Activated T-helper 2 cell treated with anti-CD3 and anti-CD28 coated beads, Interferon-gamma antibody, Interleukin-2, Interleukin-4, amounts not matched to agents 10 μg/mL and 5 μg/mL and 100 μg/mL, durations not matched to agents 14 hours and 24 hours and 36 hours (primary cell): ENCODE measurements at regions not wholly inside any gene's neighbourhood (a gene's known extent, or its start where the extent isn't known, plus 50 kb on each side); places are given as distances from the start of the nearest gene placed in this dataset.
A peak's percentile ranks its signal among the peaks of the same experiment; 100 is the strongest.

Source experiments
- DNase-seq: peaks from one replicate; pipeline ENCODE4 v3.0.0; 2021; ENCODE audit warnings: low spot score
- H3K27ac Mint-ChIP-seq: one replicate; pipeline ENCODE4 v1.8.0; 2021; ENCODE audit warnings: mixed read lengths
- H3K27me3 Mint-ChIP-seq: one replicate; pipeline ENCODE4 v1.8.0; 2021; ENCODE audit warnings: low read depth, mixed read lengths
- H3K36me3 Mint-ChIP-seq: one replicate; pipeline ENCODE4 v1.8.0; 2021; ENCODE audit warnings: low read depth, mixed read lengths
- H3K4me1 Mint-ChIP-seq: one replicate; pipeline ENCODE4 v1.8.0; 2021; ENCODE audit warnings: low read depth, mixed read lengths
- H3K4me3 Mint-ChIP-seq: one replicate; pipeline ENCODE4 v1.8.0; 2021; ENCODE audit warnings: low read depth, mild to moderate bottlenecking, moderate library complexity, mixed read lengths
- H3K9me3 Mint-ChIP-seq: one replicate; pipeline ENCODE4 v1.8.0; 2021; ENCODE audit warnings: mixed read lengths
- intact Hi-C: fragments of 100-400 bp; cut with micrococcal nuclease; formaldehyde crosslinking; loops from one replicate; pipeline ENCODE4 v1.15.1; 2023

- no peak for DNase-seq
- intact Hi-C loops = loop anchor here (1.0 to 5.0 kb wide), 8 partner anchors 19 to 552 kb away; partner anchors contain the start of gene GPR18
- H3K4me3 Mint-ChIP-seq = peak overlapping the region; percentile 48
- peaks cover 25% of the 10 kb centered on the region for H3K36me3 Mint-ChIP-seq
- peaks cover 75% of the 10 kb centered on the region for H3K4me1 Mint-ChIP-seq
- peaks cover 7% of the 10 kb centered on the region for H3K9me3 Mint-ChIP-seq
- no peaks in the 10 kb centered on the region for H3K27me3 Mint-ChIP-seq
- peak overlapping the region; percentile 89 for H3K27ac Mint-ChIP-seq
Measured at GRCh38 chr13:99027661-99028425, 50.0 kb upstream of the DOCK9 start.

DNA sequence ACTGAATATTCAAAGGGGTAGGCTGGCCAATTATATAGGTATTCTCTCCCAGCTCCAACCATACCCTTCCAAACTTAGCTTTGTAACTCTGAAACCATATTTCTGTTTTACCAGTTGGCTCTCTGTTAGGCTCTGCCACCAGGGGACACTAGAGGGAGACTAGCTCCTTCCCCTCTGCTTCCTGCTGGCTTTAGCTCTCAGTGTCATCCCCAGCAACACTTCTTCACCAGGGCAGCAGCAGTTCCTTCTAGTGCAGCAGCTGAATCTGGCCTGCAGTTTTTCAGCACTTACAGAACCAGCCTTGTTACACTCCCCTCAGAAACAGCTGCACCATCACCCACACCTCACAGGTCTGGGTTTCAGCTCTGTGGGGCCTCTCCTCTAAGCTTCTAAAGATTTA lies 51.0 kb upstream of the DOCK9 start:
- Mint-ChIP-seq H3K4me3 (no peak overlapping the region), H3K4me1 (peaks cover 74% of the 10 kb centered on the region), H3K27ac (peak overlapping the region; percentile 14), H3K36me3 (peaks cover 25% of the 10 kb centered on the region), H3K9me3 (peaks cover 7% of the 10 kb centered on the region), H3K27me3 (no peaks in the 10 kb centered on the region)
- DNase-seq = no peak
- intact Hi-C loops = loop anchor here (2.0 to 5.0 kb wide), 4 partner anchors 42 to 353 kb away; no protein-coding TSS in a partner anchor

DNA sequence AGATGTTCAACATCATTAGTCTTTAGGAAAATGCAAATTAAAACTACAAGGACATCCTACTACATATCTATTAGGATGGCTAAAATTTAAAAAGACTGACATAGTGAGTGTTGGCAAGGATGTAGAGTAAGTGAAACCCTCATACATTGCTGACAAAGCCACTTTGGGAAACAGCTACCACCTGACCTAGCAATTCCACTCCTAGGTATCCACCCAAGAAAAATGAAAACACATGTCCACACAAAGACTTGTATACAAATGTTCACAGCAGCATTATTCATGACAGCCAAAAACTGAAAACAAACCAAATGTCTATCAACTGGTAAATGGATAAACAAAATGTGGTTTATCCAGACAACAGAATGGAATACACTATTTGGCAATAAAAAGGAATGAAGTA lies 51.7 kb upstream of the DOCK9 start:
- H3K27me3 Mint-ChIP-seq = no peaks in the 10 kb centered on the region
- no peak for DNase-seq
- H3K4me3 Mint-ChIP-seq = no peak overlapping the region
- H3K36me3 Mint-ChIP-seq = peaks cover 27% of the 10 kb centered on the region
- H3K4me1 Mint-ChIP-seq = peaks cover 72% of the 10 kb centered on the region
- H3K9me3 Mint-ChIP-seq = peaks cover 7% of the 10 kb centered on the region
- intact Hi-C loops = loop anchor here (2.0 to 5.0 kb wide), 4 partner anchors 42 to 353 kb away; no protein-coding TSS in a partner anchor
- H3K27ac Mint-ChIP-seq = no peak overlapping the region

GRCh38 chr13:99030326-99030725 lies 52.5 kb upstream of the DOCK9 start:
- H3K27ac Mint-ChIP-seq = no peak overlapping the region
- no peak overlapping the region for H3K4me3 Mint-ChIP-seq
- intact Hi-C loops = no loop called here
- H3K9me3 Mint-ChIP-seq = peaks cover 4% of the 10 kb centered on the region
- H3K4me1 Mint-ChIP-seq = peaks cover 66% of the 10 kb centered on the region
- no peak for DNase-seq
- no peaks in the 10 kb centered on the region for H3K27me3 Mint-ChIP-seq
- peaks cover 33% of the 10 kb centered on the region for H3K36me3 Mint-ChIP-seq

DNA sequence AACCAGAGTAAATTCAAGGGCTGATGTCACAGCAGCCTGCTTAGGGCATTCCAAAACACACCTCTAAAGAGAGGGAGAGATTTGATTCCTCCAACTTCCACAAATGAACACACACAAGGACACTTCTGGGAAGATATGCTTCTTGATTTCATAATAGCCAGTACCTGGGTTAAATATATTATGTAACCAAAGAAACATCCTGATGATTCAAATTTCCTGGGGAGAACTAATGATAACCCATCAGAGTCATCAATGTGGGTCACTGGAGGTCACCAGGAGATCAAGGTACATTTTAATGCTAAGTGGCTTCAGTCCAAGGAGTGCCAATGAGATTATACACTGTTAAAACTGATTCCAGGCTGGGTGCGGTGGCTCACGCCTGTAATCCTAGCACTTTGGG lies 54.0 kb upstream of the DOCK9 start:
- Mint-ChIP-seq H3K4me3 (no peak overlapping the region), H3K27me3 (no peaks in the 10 kb centered on the region), H3K9me3 (peaks cover 9% of the 10 kb centered on the region), H3K4me1 (peaks cover 52% of the 10 kb centered on the region), H3K27ac (no peak overlapping the region), H3K36me3 (peaks cover 42% of the 10 kb centered on the region)
- intact Hi-C loops = no loop called here
- DNase-seq = no peak

GRCh38 chr13:99033814-99034213 lies 56.0 kb upstream of the DOCK9 start:
- Mint-ChIP-seq H3K4me1 (peaks cover 33% of the 10 kb centered on the region), H3K36me3 (peaks cover 32% of the 10 kb centered on the region), H3K27ac (no peak overlapping the region), H3K9me3 (peaks cover 9% of the 10 kb centered on the region), H3K27me3 (no peaks in the 10 kb centered on the region), H3K4me3 (no peak overlapping the region)
- intact Hi-C loops = loop anchor here (1.0 kb wide), 1 partner anchor 165 kb away; no protein-coding TSS in a partner anchor
- DNase-seq = no peak

DNA sequence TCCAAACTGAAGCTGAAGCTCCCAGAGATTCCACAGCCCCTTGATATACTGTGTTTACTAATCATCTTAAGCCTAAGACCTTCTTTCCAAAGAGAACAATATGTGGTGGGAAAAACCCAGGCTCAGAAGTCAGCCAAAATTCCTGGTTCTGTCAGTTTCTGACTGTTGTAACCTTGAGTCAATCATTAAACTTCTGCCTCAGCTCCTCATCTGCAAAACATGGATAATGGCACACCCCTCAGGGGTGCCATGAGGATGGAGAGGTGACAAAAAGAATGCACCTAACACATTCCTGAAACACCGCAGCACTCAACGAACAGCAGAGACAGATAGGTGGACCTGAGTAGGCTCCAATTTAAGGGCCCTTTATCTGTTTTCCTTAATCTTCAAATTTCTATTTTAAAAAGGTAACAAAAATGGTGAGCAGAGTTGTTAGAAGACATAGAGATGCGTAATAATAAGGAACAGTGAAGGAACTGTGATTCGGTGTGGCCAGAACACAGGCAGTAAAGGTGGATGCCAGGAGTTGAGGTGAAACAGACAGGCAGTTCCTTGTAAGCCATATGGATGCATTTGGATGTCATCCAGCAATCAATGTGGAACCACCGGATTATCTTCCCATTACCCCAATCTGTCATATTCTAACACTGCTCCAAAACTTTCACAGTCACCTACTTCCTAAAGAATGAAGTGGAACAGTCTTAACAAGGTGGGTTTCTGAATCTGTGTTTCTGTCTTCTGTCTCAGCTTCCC lies 56.6 kb upstream of the DOCK9 start:
- DNase-seq = no peak
- Mint-ChIP-seq H3K4me1 (peaks cover 30% of the 10 kb centered on the region), H3K4me3 (no peak overlapping the region), H3K9me3 (peaks cover 9% of the 10 kb centered on the region), H3K27me3 (no peaks in the 10 kb centered on the region), H3K27ac (no peak overlapping the region), H3K36me3 (peaks cover 31% of the 10 kb centered on the region)
- intact Hi-C loops = no loop called here

DNA sequence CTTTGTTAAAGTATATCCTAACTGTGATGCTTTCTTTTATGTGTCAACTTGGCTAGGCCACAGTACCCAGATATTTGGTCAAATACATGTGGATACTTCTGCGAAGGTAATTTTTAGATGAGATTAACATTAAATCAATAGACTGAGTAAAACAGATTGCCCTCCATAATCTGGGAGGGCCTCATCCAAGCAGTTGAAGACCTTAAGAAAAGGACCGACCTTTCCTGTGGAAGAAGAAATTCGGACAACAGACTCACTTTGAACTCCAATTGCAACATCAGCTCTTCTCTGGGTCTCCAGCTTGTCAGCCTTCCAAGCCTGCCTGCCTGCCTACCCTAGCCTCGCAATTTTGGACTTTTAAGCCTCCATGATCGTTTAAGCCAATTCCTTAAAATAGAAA lies 57.9 kb upstream of the DOCK9 start:
- Mint-ChIP-seq H3K27me3 (no peaks in the 10 kb centered on the region), H3K4me1 (peaks cover 25% of the 10 kb centered on the region), H3K27ac (no peak overlapping the region), H3K4me3 (no peak overlapping the region), H3K9me3 (peaks cover 5% of the 10 kb centered on the region), H3K36me3 (peaks cover 35% of the 10 kb centered on the region)
- no peak for DNase-seq
- intact Hi-C loops = no loop called here

- intact Hi-C loops = no loop called here
- Mint-ChIP-seq H3K4me1 (peaks cover 39% of the 10 kb centered on the region), H3K27me3 (no peaks in the 10 kb centered on the region), H3K9me3 (peaks cover 5% of the 10 kb centered on the region), H3K4me3 (no peak overlapping the region), H3K27ac (no peak overlapping the region), H3K36me3 (peaks cover 43% of the 10 kb centered on the region)
- no peak for DNase-seq
Measured at GRCh38 chr13:99037756-99038155, 59.9 kb upstream of the DOCK9 start.

GRCh38 chr13:99039718-99040280 lies 61.9 kb upstream of the DOCK9 start:
- H3K4me3 Mint-ChIP-seq = no peak overlapping the region
- no peak overlapping the region for H3K27ac Mint-ChIP-seq
- H3K4me1 Mint-ChIP-seq = peaks cover 48% of the 10 kb centered on the region
- H3K27me3 Mint-ChIP-seq = no peaks in the 10 kb centered on the region
- peaks cover 34% of the 10 kb centered on the region for H3K36me3 Mint-ChIP-seq
- intact Hi-C loops = loop anchor here (10.0 kb wide), 1 partner anchor 1815 kb away; the partner anchor contains the start of gene MBNL2
- DNase-seq = no peak
- peaks cover 5% of the 10 kb centered on the region for H3K9me3 Mint-ChIP-seq

DNA sequence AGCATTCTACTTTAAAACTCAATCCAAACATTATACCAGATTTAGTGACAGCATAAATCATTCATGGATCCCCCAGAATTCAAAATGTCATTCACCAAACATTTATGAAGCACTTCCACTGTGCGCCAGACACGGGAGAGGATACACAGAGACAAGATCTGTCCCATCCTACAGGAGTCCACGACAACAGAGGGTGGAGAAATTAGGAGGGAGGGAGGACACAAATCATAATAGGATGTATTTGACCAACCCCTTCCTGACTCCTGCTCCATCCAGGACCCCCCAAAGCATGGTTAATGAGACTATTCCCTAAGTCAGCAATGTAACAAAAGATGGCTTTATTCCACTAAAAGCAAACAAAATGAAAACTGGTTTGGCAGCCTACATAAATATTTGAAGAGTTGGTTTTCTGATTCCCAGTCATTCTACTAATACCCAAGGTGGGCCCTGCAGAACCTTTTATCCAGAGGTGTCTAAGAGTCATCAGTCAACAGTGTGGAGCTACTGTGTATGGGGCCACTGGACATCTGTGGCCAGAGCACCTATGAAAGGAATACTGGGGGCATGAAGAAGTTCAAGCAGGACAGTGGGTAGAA lies 62.8 kb upstream of the DOCK9 start:
- Mint-ChIP-seq H3K4me1 (peaks cover 56% of the 10 kb centered on the region), H3K9me3 (peaks cover 5% of the 10 kb centered on the region), H3K4me3 (no peak overlapping the region), H3K36me3 (peaks cover 26% of the 10 kb centered on the region), H3K27me3 (no peaks in the 10 kb centered on the region), H3K27ac (no peak overlapping the region)
- DNase-seq = no peak
- intact Hi-C loops = loop anchor here (10.0 kb wide), 1 partner anchor 1816 kb away; the partner anchor contains the start of gene MBNL2

DNA sequence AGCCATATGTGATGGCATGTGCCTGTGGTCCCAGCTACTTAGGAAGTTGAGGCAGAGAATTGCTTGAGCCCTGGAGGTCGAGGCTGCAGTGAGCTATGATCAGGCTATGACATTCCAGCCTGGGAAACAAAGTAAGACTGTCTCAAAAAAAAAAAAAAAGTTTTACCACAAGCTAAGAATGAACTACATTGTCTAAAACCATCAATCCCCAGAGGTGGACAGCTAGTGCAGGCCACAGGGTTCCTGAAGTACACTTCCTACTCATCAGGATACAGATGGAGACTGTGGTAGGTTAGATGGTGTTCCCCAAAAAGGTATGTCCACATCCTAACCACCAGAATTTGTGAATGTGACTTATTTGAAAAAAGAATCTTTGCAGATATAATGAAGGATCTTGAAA lies 63.5 kb upstream of the DOCK9 start:
- no peak overlapping the region for H3K27ac Mint-ChIP-seq
- intact Hi-C loops = loop anchor here (10.0 kb wide), 1 partner anchor 1817 kb away; the partner anchor contains the start of gene MBNL2

More for the DNA sequence above, 63.5 kb upstream of the DOCK9 start:
- Mint-ChIP-seq H3K27me3 (no peaks in the 10 kb centered on the region), H3K36me3 (peaks cover 20% of the 10 kb centered on the region), H3K4me1 (peaks cover 61% of the 10 kb centered on the region), H3K4me3 (no peak overlapping the region), H3K9me3 (no peaks in the 10 kb centered on the region)
- DNase-seq = no peak
